ENCODE measurements at regions not wholly inside any gene's neighbourhood (a gene's known extent, or its start where the extent isn't known, plus 50 kb on each side); places are given as distances from the start of the nearest gene placed in this dataset.
A peak's percentile ranks its signal among the peaks of the same experiment; 100 is the strongest.

- no peak for TF ChIP-seq PHF8 (IDR thresholded peaks at IDR 0.05; ENCODE audit: borderline replicate concordance, low read length)
- TF ChIP-seq TEAD2 (tag; IDR thresholded peaks at IDR 0.05) = no peak
- TF ChIP-seq FOXP4 (CRISPR knock-in tag; IDR thresholded peaks at IDR 0.05; ENCODE audit: borderline replicate concordance) = no peak
- TF ChIP-seq ZNF280A (IDR thresholded peaks at IDR 0.05; ENCODE audit: low read depth, partially characterized antibody) = no peak
- TF ChIP-seq FOXK2 (conservative IDR thresholded peaks at IDR 0.05 in 1 of 2, IDR thresholded peaks at IDR 0.05 in 1 of 2; ENCODE audit: low read depth in 2 of 2) = no peak
- TF ChIP-seq MYC (IDR thresholded peaks at IDR 0.05; ENCODE audit: low read depth, low read length) = no peak
- TF ChIP-seq MYC (CRISPR knock-in tag; IDR thresholded peaks at IDR 0.05; ENCODE audit: borderline replicate concordance, low read depth) = no peak
- TF ChIP-seq ZNF140 (CRISPR knock-in tag; IDR thresholded peaks at IDR 0.05) = no peak
- peak in 1 of 2 experiments; percentile 68; a peak in 2 of 4 replicates for TF ChIP-seq FOXA3 (CRISPR knock-in tag; conservative IDR thresholded peaks at IDR 0.05 in 1 of 2, IDR thresholded peaks at IDR 0.05 in 1 of 2)
- no peak for TF ChIP-seq MCM3 (IDR thresholded peaks at IDR 0.05)
- no peak for TF ChIP-seq ZNF644 (tag; IDR thresholded peaks at IDR 0.05; ENCODE audit: low read depth)
- TF ChIP-seq ZNF398 (CRISPR knock-in tag; IDR thresholded peaks at IDR 0.05) = no peak
- no peak for TF ChIP-seq LCOR (CRISPR knock-in tag; IDR thresholded peaks at IDR 0.05)
- no peak for TF ChIP-seq HIVEP1 (CRISPR knock-in tag; IDR thresholded peaks at IDR 0.05)
- TF ChIP-seq ZNF431 (CRISPR knock-in tag; IDR thresholded peaks at IDR 0.05) = no peak
- TF ChIP-seq PREB (CRISPR knock-in tag; IDR thresholded peaks at IDR 0.05) = no peak
- TF ChIP-seq PML (IDR thresholded peaks at IDR 0.05; ENCODE audit: low read length) = peak; percentile 54; the same call in 1 of the 2 replicates
- peak; percentile 94 for TF ChIP-seq TAL1 (IDR thresholded peaks at IDR 0.05)
- no peak for TF ChIP-seq ZNF655 (CRISPR knock-in tag; IDR thresholded peaks at IDR 0.05)
Observed at GRCh38 chr10:129033790-129034272, 433.2 kb upstream of the MGMT start (continued).

Measured in K562 (cell line).